K562 (cell line): ENCODE measurements at regions not wholly inside any gene's neighbourhood (a gene's known extent, or its start where the extent isn't known, plus 50 kb on each side); places are given as distances from the start of the nearest gene placed in this dataset.

Source experiments
- ADNP ChIP-seq: fragments of 200-800 bp; sonication (Bioruptor generic); IDR thresholded peaks from 2 replicates; pipeline ENCODE4 v1.6.1; 2016; ENCODE audit warnings: missing genetic modification characterization, missing compliant biosample characterization
- CBX8 ChIP-seq: fragments of 200-600 bp; sonication (generic); IDR thresholded peaks from 2 replicates; pipeline ENCODE4 v1.6.1; 2012; ENCODE audit warnings: borderline replicate concordance, mixed run types, low read depth, mild to moderate bottlenecking, moderate library complexity, mixed read lengths, low read length, control low read depth, inconsistent platforms; ENCODE audit not compliant: poor library complexity, severe bottlenecking; ENCODE audit errors: extremely low read depth
- DACH1 ChIP-seq: fragments of 450-650 bp; IDR thresholded peaks from 2 replicates; pipeline ENCODE4 v1.6.1; 2018; ENCODE audit not compliant: partially characterized antibody
- FOXA3 ChIP-seq, 2 experiments: fragments of 450-650 bp in 1 of 2; sonication (generic) in 1 of 2; formaldehyde crosslinking; IDR thresholded peaks in 1 of 2; conservative IDR thresholded peaks in 1 of 2; 2 replicates each; pipeline versions ENCODE4 v1.4.0 to v1.8.0; 2020 to 2022; ENCODE audit warnings: mild to moderate bottlenecking in 2 of 2, missing genetic modification reagents in 1 of 2
- KHSRP ChIP-seq: fragments of 450-650 bp; IDR thresholded peaks from 2 replicates; pipeline ENCODE4 v1.6.1; 2017
- SRSF3 ChIP-seq: fragments of 200-400 bp; formaldehyde crosslinking; IDR thresholded peaks from 2 replicates; pipeline ENCODE4 v1.6.1; 2016; ENCODE audit warnings: mild to moderate bottlenecking, low read length, moderate library complexity; ENCODE audit not compliant: insufficient read depth
- TAF15 ChIP-seq: fragments of 200-400 bp; formaldehyde crosslinking; IDR thresholded peaks from 2 replicates; pipeline ENCODE4 v1.6.1; 2017; ENCODE audit warnings: mild to moderate bottlenecking, low read depth, low read length, moderate library complexity
- TEAD4 ChIP-seq, 2 experiments: sonication (generic) in 1 of 2; formaldehyde crosslinking in 1 of 2; IDR thresholded peaks; 2 replicates each; pipeline versions ENCODE4 v1.6.1 to v1.8.0; 2012 to 2022; ENCODE audit warnings: borderline replicate concordance in 1 of 2, inconsistent platforms in 1 of 2, low read length in 1 of 2, mild to moderate bottlenecking in 1 of 2, missing genetic modification reagents in 1 of 2
- ZNF318 ChIP-seq, 2 experiments: fragments of 450-650 bp; IDR thresholded peaks; 2 replicates each; pipeline ENCODE4 v1.6.1; 2016; ENCODE audit warnings: mild to moderate bottlenecking in 2 of 2, borderline replicate concordance in 1 of 2, low read depth in 1 of 2, moderate library complexity in 1 of 2

- TF ChIP-seq ZNF318 (IDR thresholded peaks at IDR 0.05; ENCODE audit: borderline replicate concordance in 1 of 2, low read depth in 1 of 2) (no peak), SRSF3 (no peak), TEAD4 (IDR thresholded peaks at IDR 0.05; ENCODE audit: low read length) (no peak), TEAD4 (CRISPR knock-in tag; IDR thresholded peaks at IDR 0.05; ENCODE audit: borderline replicate concordance) (no peak), DACH1 (no peak), CBX8 (no peak), TAF15 (no peak), KHSRP (no peak), ADNP (tag) (no peak), FOXA3 (CRISPR knock-in tag; conservative IDR thresholded peaks at IDR 0.05 in 1 of 2, IDR thresholded peaks at IDR 0.05 in 1 of 2) (no peak)
- TF ChIP-seq, all 486 proteins: peak for 0
Observed at GRCh38 chr11:38680166-38680565, 2082.1 kb upstream of the RAG2 start (continued).
